WTC11 (cell line): ENCODE measurements at regions not wholly inside any gene's neighbourhood (a gene's known extent, or its start where the extent isn't known, plus 50 kb on each side); places are given as distances from the start of the nearest gene placed in this dataset.

Source experiments
- ATAC-seq: fragments of 200-7000 bp; cut with Tn5 transposase; 2 replicates; pipeline ENCODE4 v1.10.0; 2021; ENCODE audit warnings: mild to moderate bottlenecking, moderate library complexity
- CTCF ChIA-PET: fragments of 300-600 bp; sonication (Branson Sonifier 250); formaldehyde crosslinking; loops from one replicate; lab custom pipeline; 2021; ENCODE audit warnings: antibody characterized with exemption; lab: Charles Lee
- POLR2A ChIA-PET: fragments of 350-600 bp; sonication (Branson Sonifier 250); formaldehyde crosslinking; loops from one replicate; lab custom pipeline; 2021; ENCODE audit warnings: antibody characterized with exemption; lab: Charles Lee
- DNase-seq: peaks from one replicate; pipeline ENCODE4 v3.0.0; 2021; ENCODE audit warnings: low spot score
- H3K27ac Mint-ChIP-seq: 2 replicates; pipeline ENCODE4 v1.8.0; 2021; ENCODE audit warnings: mixed read lengths
- H3K27me3 Mint-ChIP-seq: 2 replicates; pipeline ENCODE4 v1.8.0; 2021; ENCODE audit warnings: low read depth, mild to moderate bottlenecking, moderate library complexity, mixed read lengths
- H3K36me3 Mint-ChIP-seq: 2 replicates; pipeline ENCODE4 v1.8.0; 2021; ENCODE audit warnings: mixed read lengths
- H3K4me1 Mint-ChIP-seq: 2 replicates; pipeline ENCODE4 v1.8.0; 2022; ENCODE audit warnings: mixed read lengths
- H3K4me3 Mint-ChIP-seq: 2 replicates; pipeline ENCODE4 v1.8.0; 2021; ENCODE audit warnings: mild to moderate bottlenecking, moderate library complexity, mixed read lengths
- H3K9me3 Mint-ChIP-seq: 2 replicates; pipeline ENCODE4 v1.8.0; 2021; ENCODE audit warnings: mixed read lengths
- CREM ChIP-seq: sonication (generic); formaldehyde crosslinking; IDR thresholded peaks from 2 replicates; pipeline ENCODE4 v1.8.1; 2022; ENCODE audit warnings: mild to moderate bottlenecking, missing genetic modification reagents, moderate library complexity
- FOXP1 ChIP-seq: sonication (generic); formaldehyde crosslinking; IDR thresholded peaks from 2 replicates; pipeline ENCODE4 v1.8.0; 2022; ENCODE audit warnings: missing genetic modification reagents, mild to moderate bottlenecking, moderate library complexity, borderline replicate concordance
- IRF2 ChIP-seq: sonication (generic); formaldehyde crosslinking; IDR thresholded peaks from 2 replicates; pipeline ENCODE4 v1.8.0; 2022; ENCODE audit warnings: low read depth, missing genetic modification reagents, borderline replicate concordance
- OVOL2 ChIP-seq: fragments of 250-450 bp; sonication (Bioruptor Pico); IDR thresholded peaks from 2 replicates; pipeline ENCODE4 v1.9.0; 2021; ENCODE audit warnings: mild to moderate bottlenecking, borderline replicate concordance
- PRRX2 ChIP-seq: fragments of 250-450 bp; sonication (Bioruptor Pico); IDR thresholded peaks from 2 replicates; pipeline ENCODE4 v1.8.0; 2021; ENCODE audit warnings: mild to moderate bottlenecking
- TEAD1 ChIP-seq: sonication (generic); formaldehyde crosslinking; IDR thresholded peaks from 2 replicates; pipeline ENCODE4 v1.8.0; 2022; ENCODE audit warnings: mild to moderate bottlenecking, missing genetic modification reagents
- TP53 ChIP-seq: sonication (generic); formaldehyde crosslinking; IDR thresholded peaks from 2 replicates; pipeline ENCODE4 v1.8.1; 2023; ENCODE audit warnings: mild to moderate bottlenecking, missing genetic modification reagents
- ZBTB21 ChIP-seq: sonication (generic); formaldehyde crosslinking; IDR thresholded peaks from 2 replicates; pipeline ENCODE4 v1.8.1; 2023; ENCODE audit warnings: mild to moderate bottlenecking, missing genetic modification reagents, borderline replicate concordance
- ZNF232 ChIP-seq: sonication (generic); formaldehyde crosslinking; IDR thresholded peaks from 2 replicates; pipeline ENCODE4 v1.8.0; 2022; ENCODE audit warnings: mild to moderate bottlenecking, missing genetic modification reagents
- ZNF263 ChIP-seq: sonication (generic); formaldehyde crosslinking; IDR thresholded peaks from 2 replicates; pipeline ENCODE4 v1.8.1; 2022; ENCODE audit warnings: low read depth, mild to moderate bottlenecking, moderate library complexity, missing genetic modification reagents
- ZNF416 ChIP-seq: fragments of 250-450 bp; sonication (Bioruptor Pico); IDR thresholded peaks from 2 replicates; pipeline ENCODE4 v1.9.0; 2021; ENCODE audit warnings: mild to moderate bottlenecking, inconsistent platforms
- TF ChIP-seq, protein P1 (sequence below): sonication (generic); formaldehyde crosslinking; IDR thresholded peaks from 2 replicates; pipeline ENCODE4 v1.8.1; 2023; ENCODE audit warnings: mild to moderate bottlenecking, missing genetic modification reagents
- TF ChIP-seq, protein P2 (sequence below): fragments of 250-450 bp; sonication (Bioruptor Pico); IDR thresholded peaks from 2 replicates; pipeline ENCODE4 v1.9.0; 2021; ENCODE audit warnings: mild to moderate bottlenecking, borderline replicate concordance
- TF ChIP-seq, protein P3 (sequence below): sonication (generic); formaldehyde crosslinking; IDR thresholded peaks from 2 replicates; pipeline ENCODE4 v1.8.1; 2022; ENCODE audit warnings: low read depth, missing genetic modification reagents, borderline replicate concordance
- TF ChIP-seq, protein P4 (sequence below): sonication (generic); formaldehyde crosslinking; IDR thresholded peaks from 2 replicates; pipeline ENCODE4 v1.8.1; 2023; ENCODE audit warnings: mild to moderate bottlenecking, missing genetic modification reagents
- TF ChIP-seq, protein P5 (sequence below): sonication (generic); formaldehyde crosslinking; conservative IDR thresholded peaks from 2 replicates; pipeline ENCODE4 v1.8.1; 2023; ENCODE audit warnings: mild to moderate bottlenecking, low read depth, missing genetic modification reagents, moderate library complexity
- TF ChIP-seq, protein P6 (sequence below): sonication (generic); formaldehyde crosslinking; IDR thresholded peaks from 2 replicates; pipeline ENCODE4 v1.8.1; 2023; ENCODE audit warnings: mild to moderate bottlenecking, missing genetic modification reagents, moderate library complexity
- TF ChIP-seq, protein P7 (sequence below): sonication (generic); formaldehyde crosslinking; IDR thresholded peaks from 2 replicates; pipeline ENCODE4 v1.8.1; 2022; ENCODE audit warnings: missing genetic modification reagents, borderline replicate concordance
- TF ChIP-seq, protein P8 (sequence below): sonication (generic); formaldehyde crosslinking; IDR thresholded peaks from 2 replicates; pipeline ENCODE4 v1.8.1; 2022; ENCODE audit warnings: mild to moderate bottlenecking, missing genetic modification reagents, moderate library complexity, borderline replicate concordance
- TF ChIP-seq, protein P9 (sequence below): sonication (generic); formaldehyde crosslinking; IDR thresholded peaks from 2 replicates; pipeline ENCODE4 v1.8.1; 2022; ENCODE audit warnings: low read depth, mild to moderate bottlenecking, moderate library complexity, missing genetic modification reagents, borderline replicate concordance

DNA sequence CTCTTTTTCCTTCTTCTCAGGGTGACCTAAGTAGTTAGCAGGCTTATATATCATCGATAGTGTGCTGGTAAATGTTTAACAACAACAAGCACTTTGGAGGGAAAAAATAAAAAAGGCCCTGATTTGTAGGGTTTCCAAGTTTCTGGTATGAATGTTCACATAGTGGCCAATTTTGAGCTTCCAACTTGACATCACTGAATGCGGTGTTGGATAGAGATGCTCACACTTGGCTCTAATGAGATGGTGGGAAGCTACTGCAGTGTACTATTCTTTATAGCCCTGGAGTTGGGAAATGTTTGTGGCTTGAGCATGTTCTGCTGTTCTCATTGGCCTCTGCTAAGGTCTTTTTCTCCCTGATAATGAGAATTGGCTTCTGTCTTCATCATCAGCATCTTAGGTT is 875.3 kb downstream of the PCDH7 start (continued):
- TF ChIP-seq, protein P1, sequence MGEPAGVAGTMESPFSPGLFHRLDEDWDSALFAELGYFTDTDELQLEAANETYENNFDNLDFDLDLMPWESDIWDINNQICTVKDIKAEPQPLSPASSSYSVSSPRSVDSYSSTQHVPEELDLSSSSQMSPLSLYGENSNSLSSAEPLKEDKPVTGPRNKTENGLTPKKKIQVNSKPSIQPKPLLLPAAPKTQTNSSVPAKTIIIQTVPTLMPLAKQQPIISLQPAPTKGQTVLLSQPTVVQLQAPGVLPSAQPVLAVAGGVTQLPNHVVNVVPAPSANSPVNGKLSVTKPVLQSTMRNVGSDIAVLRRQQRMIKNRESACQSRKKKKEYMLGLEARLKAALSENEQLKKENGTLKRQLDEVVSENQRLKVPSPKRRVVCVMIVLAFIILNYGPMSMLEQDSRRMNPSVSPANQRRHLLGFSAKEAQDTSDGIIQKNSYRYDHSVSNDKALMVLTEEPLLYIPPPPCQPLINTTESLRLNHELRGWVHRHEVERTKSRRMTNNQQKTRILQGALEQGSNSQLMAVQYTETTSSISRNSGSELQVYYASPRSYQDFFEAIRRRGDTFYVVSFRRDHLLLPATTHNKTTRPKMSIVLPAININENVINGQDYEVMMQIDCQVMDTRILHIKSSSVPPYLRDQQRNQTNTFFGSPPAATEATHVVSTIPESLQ: no peak
- TF ChIP-seq, protein P2, sequence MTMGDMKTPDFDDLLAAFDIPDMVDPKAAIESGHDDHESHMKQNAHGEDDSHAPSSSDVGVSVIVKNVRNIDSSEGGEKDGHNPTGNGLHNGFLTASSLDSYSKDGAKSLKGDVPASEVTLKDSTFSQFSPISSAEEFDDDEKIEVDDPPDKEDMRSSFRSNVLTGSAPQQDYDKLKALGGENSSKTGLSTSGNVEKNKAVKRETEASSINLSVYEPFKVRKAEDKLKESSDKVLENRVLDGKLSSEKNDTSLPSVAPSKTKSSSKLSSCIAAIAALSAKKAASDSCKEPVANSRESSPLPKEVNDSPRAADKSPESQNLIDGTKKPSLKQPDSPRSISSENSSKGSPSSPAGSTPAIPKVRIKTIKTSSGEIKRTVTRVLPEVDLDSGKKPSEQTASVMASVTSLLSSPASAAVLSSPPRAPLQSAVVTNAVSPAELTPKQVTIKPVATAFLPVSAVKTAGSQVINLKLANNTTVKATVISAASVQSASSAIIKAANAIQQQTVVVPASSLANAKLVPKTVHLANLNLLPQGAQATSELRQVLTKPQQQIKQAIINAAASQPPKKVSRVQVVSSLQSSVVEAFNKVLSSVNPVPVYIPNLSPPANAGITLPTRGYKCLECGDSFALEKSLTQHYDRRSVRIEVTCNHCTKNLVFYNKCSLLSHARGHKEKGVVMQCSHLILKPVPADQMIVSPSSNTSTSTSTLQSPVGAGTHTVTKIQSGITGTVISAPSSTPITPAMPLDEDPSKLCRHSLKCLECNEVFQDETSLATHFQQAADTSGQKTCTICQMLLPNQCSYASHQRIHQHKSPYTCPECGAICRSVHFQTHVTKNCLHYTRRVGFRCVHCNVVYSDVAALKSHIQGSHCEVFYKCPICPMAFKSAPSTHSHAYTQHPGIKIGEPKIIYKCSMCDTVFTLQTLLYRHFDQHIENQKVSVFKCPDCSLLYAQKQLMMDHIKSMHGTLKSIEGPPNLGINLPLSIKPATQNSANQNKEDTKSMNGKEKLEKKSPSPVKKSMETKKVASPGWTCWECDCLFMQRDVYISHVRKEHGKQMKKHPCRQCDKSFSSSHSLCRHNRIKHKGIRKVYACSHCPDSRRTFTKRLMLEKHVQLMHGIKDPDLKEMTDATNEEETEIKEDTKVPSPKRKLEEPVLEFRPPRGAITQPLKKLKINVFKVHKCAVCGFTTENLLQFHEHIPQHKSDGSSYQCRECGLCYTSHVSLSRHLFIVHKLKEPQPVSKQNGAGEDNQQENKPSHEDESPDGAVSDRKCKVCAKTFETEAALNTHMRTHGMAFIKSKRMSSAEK (CRISPR knock-in tag): no peak
- TF ChIP-seq, protein P3, sequence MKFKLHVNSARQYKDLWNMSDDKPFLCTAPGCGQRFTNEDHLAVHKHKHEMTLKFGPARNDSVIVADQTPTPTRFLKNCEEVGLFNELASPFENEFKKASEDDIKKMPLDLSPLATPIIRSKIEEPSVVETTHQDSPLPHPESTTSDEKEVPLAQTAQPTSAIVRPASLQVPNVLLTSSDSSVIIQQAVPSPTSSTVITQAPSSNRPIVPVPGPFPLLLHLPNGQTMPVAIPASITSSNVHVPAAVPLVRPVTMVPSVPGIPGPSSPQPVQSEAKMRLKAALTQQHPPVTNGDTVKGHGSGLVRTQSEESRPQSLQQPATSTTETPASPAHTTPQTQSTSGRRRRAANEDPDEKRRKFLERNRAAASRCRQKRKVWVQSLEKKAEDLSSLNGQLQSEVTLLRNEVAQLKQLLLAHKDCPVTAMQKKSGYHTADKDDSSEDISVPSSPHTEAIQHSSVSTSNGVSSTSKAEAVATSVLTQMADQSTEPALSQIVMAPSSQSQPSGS (CRISPR knock-in tag): no peak
- no peak for TF ChIP-seq PRRX2 (CRISPR knock-in tag)

DNA sequence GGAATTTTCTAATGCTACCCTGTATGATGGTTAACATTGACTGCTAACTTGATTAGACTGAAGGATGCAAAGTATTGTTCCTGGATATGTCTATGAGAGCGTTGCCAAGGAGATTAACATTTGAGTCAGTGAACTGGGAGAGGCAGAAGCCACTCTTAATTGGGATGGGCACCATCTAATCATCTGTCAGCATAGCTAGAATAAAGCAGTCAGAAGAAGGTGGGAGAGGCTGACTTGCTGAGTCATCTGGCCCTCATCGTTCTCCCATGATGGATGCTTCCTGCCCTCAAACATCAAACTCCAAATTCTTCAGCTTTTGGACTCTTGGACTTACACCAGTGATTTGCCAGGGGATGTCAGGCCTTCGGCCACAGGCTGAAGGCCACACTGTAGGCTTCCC is 878.5 kb downstream of the PCDH7 start:
- ChIA-PET CTCF (no interaction called here), POLR2A (no interaction called here)
- no peak for ATAC-seq
- TF ChIP-seq, protein P4, sequence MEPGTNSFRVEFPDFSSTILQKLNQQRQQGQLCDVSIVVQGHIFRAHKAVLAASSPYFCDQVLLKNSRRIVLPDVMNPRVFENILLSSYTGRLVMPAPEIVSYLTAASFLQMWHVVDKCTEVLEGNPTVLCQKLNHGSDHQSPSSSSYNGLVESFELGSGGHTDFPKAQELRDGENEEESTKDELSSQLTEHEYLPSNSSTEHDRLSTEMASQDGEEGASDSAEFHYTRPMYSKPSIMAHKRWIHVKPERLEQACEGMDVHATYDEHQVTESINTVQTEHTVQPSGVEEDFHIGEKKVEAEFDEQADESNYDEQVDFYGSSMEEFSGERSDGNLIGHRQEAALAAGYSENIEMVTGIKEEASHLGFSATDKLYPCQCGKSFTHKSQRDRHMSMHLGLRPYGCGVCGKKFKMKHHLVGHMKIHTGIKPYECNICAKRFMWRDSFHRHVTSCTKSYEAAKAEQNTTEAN (CRISPR knock-in tag): no peak
- TF ChIP-seq ZNF232 (CRISPR knock-in tag) (no peak), TEAD1 (CRISPR knock-in tag) (no peak), FOXP1 (CRISPR knock-in tag) (no peak), OVOL2 (CRISPR knock-in tag) (no peak), ZNF416 (no peak), IRF2 (CRISPR knock-in tag) (no peak), ZBTB21 (CRISPR knock-in tag) (no peak), TP53 (CRISPR knock-in tag) (no peak), ZNF263 (CRISPR knock-in tag) (no peak), CREM (CRISPR knock-in tag) (no peak)
- TF ChIP-seq, protein P5, sequence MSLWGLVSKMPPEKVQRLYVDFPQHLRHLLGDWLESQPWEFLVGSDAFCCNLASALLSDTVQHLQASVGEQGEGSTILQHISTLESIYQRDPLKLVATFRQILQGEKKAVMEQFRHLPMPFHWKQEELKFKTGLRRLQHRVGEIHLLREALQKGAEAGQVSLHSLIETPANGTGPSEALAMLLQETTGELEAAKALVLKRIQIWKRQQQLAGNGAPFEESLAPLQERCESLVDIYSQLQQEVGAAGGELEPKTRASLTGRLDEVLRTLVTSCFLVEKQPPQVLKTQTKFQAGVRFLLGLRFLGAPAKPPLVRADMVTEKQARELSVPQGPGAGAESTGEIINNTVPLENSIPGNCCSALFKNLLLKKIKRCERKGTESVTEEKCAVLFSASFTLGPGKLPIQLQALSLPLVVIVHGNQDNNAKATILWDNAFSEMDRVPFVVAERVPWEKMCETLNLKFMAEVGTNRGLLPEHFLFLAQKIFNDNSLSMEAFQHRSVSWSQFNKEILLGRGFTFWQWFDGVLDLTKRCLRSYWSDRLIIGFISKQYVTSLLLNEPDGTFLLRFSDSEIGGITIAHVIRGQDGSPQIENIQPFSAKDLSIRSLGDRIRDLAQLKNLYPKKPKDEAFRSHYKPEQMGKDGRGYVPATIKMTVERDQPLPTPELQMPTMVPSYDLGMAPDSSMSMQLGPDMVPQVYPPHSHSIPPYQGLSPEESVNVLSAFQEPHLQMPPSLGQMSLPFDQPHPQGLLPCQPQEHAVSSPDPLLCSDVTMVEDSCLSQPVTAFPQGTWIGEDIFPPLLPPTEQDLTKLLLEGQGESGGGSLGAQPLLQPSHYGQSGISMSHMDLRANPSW (CRISPR knock-in tag): no peak
- TF ChIP-seq, protein P6, sequence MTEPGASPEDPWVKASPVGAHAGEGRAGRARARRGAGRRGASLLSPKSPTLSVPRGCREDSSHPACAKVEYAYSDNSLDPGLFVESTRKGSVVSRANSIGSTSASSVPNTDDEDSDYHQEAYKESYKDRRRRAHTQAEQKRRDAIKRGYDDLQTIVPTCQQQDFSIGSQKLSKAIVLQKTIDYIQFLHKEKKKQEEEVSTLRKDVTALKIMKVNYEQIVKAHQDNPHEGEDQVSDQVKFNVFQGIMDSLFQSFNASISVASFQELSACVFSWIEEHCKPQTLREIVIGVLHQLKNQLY (CRISPR knock-in tag): no peak
- TF ChIP-seq, protein P7, sequence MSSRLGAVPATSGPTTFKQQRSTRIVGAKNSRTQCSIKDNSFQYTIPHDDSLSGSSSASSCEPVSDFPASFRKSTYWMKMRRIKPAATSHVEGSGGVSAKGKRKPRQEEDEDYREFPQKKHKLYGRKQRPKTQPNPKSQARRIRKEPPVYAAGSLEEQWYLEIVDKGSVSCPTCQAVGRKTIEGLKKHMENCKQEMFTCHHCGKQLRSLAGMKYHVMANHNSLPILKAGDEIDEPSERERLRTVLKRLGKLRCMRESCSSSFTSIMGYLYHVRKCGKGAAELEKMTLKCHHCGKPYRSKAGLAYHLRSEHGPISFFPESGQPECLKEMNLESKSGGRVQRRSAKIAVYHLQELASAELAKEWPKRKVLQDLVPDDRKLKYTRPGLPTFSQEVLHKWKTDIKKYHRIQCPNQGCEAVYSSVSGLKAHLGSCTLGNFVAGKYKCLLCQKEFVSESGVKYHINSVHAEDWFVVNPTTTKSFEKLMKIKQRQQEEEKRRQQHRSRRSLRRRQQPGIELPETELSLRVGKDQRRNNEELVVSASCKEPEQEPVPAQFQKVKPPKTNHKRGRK (CRISPR knock-in tag): no peak
- TF ChIP-seq, protein P8, sequence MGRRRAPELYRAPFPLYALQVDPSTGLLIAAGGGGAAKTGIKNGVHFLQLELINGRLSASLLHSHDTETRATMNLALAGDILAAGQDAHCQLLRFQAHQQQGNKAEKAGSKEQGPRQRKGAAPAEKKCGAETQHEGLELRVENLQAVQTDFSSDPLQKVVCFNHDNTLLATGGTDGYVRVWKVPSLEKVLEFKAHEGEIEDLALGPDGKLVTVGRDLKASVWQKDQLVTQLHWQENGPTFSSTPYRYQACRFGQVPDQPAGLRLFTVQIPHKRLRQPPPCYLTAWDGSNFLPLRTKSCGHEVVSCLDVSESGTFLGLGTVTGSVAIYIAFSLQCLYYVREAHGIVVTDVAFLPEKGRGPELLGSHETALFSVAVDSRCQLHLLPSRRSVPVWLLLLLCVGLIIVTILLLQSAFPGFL (CRISPR knock-in tag): no peak
- TF ChIP-seq, protein P9, sequence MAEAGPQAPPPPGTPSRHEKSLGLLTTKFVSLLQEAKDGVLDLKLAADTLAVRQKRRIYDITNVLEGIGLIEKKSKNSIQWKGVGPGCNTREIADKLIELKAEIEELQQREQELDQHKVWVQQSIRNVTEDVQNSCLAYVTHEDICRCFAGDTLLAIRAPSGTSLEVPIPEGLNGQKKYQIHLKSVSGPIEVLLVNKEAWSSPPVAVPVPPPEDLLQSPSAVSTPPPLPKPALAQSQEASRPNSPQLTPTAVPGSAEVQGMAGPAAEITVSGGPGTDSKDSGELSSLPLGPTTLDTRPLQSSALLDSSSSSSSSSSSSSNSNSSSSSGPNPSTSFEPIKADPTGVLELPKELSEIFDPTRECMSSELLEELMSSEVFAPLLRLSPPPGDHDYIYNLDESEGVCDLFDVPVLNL (CRISPR knock-in tag): no peak

More for the DNA sequence above, 878.5 kb downstream of the PCDH7 start:
- H3K27ac Mint-ChIP-seq: no peak overlapping the region
- H3K4me3 Mint-ChIP-seq: no peak overlapping the region
- H3K36me3 Mint-ChIP-seq: no peaks in the 10 kb centered on the region
- no peaks in the 10 kb centered on the region for H3K27me3 Mint-ChIP-seq
- no peak for DNase-seq
- H3K4me1 Mint-ChIP-seq: peaks cover 4% of the 10 kb centered on the region
- peaks cover 10% of the 10 kb centered on the region for H3K9me3 Mint-ChIP-seq
